ENCODE measurements at regions not wholly inside any gene's neighbourhood (a gene's known extent, or its start where the extent isn't known, plus 50 kb on each side); places are given as distances from the start of the nearest gene placed in this dataset.

- TF ChIP-seq CTCF (IDR thresholded peaks at IDR 0.05) (no peak), POLR2A (IDR thresholded peaks at IDR 0.05) (no peak)
Observed at GRCh38 chr9:78578072-78578471, 281.1 kb downstream of the PSAT1 start.
